ENCODE measurements at regions not wholly inside any gene's neighbourhood (a gene's known extent, or its start where the extent isn't known, plus 50 kb on each side); places are given as distances from the start of the nearest gene placed in this dataset.
"Not testable (repeated sequence)": the region's sequence is repeated elsewhere in the genome, so short reads cannot be mapped to it uniquely, and the experiment has no call there.

- H3K36me3 ChIP-seq = no peaks in the 10 kb centered on the region
- no peaks in the 10 kb centered on the region for H3K4me1 ChIP-seq (ENCODE audit: insufficient read depth)
- intact Hi-C loops (cut with DNase I) = no loop called here
- H3K27ac ChIP-seq = no peak overlapping the region
- TF ChIP-seq EP300 (IDR thresholded peaks at IDR 0.05) (no peak), POLR2A (IDR thresholded peaks at IDR 0.05) (no peak), CTCF (IDR thresholded peaks at IDR 0.05) (no peak)
- no peaks in the 10 kb centered on the region for H3K27me3 ChIP-seq
- no peaks in the 10 kb centered on the region for H3K9me3 ChIP-seq
- H3K4me3 ChIP-seq = no peak overlapping the region
- DNase-seq = no peak
- WGBS, 3 donors = 90 to 94% (median 92%) methylated on average over 1 of the region's 1 CpG
Observed at GRCh38 chr4:125200556-125200955, 114.2 kb upstream of the FAT4 start.

GRCh38 chr4:125198916-125199315 is 115.8 kb upstream of the FAT4 start:
- 91 to 93% (median 91%) methylated on average over 2 of the region's 2 CpGs for WGBS, 3 donors
- no peaks in the 10 kb centered on the region for H3K9me3 ChIP-seq
- intact Hi-C loops (cut with DNase I) = no loop called here
- no peak overlapping the region for H3K27ac ChIP-seq
- no peaks in the 10 kb centered on the region for H3K27me3 ChIP-seq
- no peak overlapping the region for H3K4me3 ChIP-seq
- TF ChIP-seq EP300 (IDR thresholded peaks at IDR 0.05) = no peak
- no peak for TF ChIP-seq POLR2A (IDR thresholded peaks at IDR 0.05)
- no peak for TF ChIP-seq CTCF (IDR thresholded peaks at IDR 0.05)
- no peaks in the 10 kb centered on the region for H3K36me3 ChIP-seq
- DNase-seq = no peak
- no peaks in the 10 kb centered on the region for H3K4me1 ChIP-seq (ENCODE audit: insufficient read depth)

- H3K4me1 ChIP-seq (ENCODE audit: insufficient read depth); H3K4me3 ChIP-seq; intact Hi-C loops (cut with DNase I); H3K27ac ChIP-seq; H3K27me3 ChIP-seq; H3K9me3 ChIP-seq; H3K36me3 ChIP-seq: not testable (repeated sequence)
- DNase-seq = peak in 1 of 5 donors; percentile 14
- WGBS, 3 donors = 92 to 98% (median 93%) methylated on average over 12 to 30 of the region's 30 CpGs
Observed at GRCh38 chr4:125191874-125192459, 122.8 kb upstream of the FAT4 start.

GRCh38 chr4:125191232-125191631 is 123.5 kb upstream of the FAT4 start:
- Histone ChIP-seq H3K4me1 (ENCODE audit: insufficient read depth) (no peaks in the 10 kb centered on the region), H3K4me3 (no peak overlapping the region), H3K9me3 (no peaks in the 10 kb centered on the region), H3K27me3 (no peaks in the 10 kb centered on the region), H3K27ac (no peak overlapping the region), H3K36me3 (no peaks in the 10 kb centered on the region)
- TF ChIP-seq CTCF (IDR thresholded peaks at IDR 0.05) = no peak
- no peak for TF ChIP-seq POLR2A (IDR thresholded peaks at IDR 0.05)
- no peak for TF ChIP-seq EP300 (IDR thresholded peaks at IDR 0.05)
- 93 to 100% (median 95%) methylated on average over 3 of the region's 3 CpGs for WGBS, 3 donors
- no peak for DNase-seq
- intact Hi-C loops (cut with DNase I) = no loop called here

- WGBS, 3 donors = 83 to 93% (median 89%) methylated on average over 4 of the region's 4 CpGs
Observed at GRCh38 chr4:125187226-125188176, 127.3 kb upstream of the FAT4 start.

More at GRCh38 chr4:125187226-125188176, 127.3 kb upstream of the FAT4 start:
- no peaks in the 10 kb centered on the region for H3K9me3 ChIP-seq
- no peak overlapping the region for H3K4me3 ChIP-seq
- no peaks in the 10 kb centered on the region for H3K27me3 ChIP-seq
- no peak overlapping the region for H3K27ac ChIP-seq
- intact Hi-C loops (cut with DNase I) = no loop called here
- DNase-seq = no peak
- H3K4me1 ChIP-seq (ENCODE audit: insufficient read depth) = no peaks in the 10 kb centered on the region
- H3K36me3 ChIP-seq = no peaks in the 10 kb centered on the region
- no peak for TF ChIP-seq POLR2A (IDR thresholded peaks at IDR 0.05)
- TF ChIP-seq EP300 (IDR thresholded peaks at IDR 0.05) = no peak
- TF ChIP-seq CTCF (IDR thresholded peaks at IDR 0.05) = no peak
